Hepatocyte (in vitro differentiated cells): ENCODE measurements at regions not wholly inside any gene's neighbourhood (a gene's known extent, or its start where the extent isn't known, plus 50 kb on each side); places are given as distances from the start of the nearest gene placed in this dataset.

Experiments
- DNase-seq: peaks from one replicate; pipeline ENCODE4 v3.0.0-alpha.2; 2016; ENCODE audit warnings: low spot score
- H2AFZ ChIP-seq: fragments of 200-600 bp; sonication (generic); 2 replicates; pipeline ENCODE4 v1.6.0; 2016; ENCODE audit warnings: antibody characterized with exemption, mild to moderate bottlenecking
- H3K27ac ChIP-seq: fragments of 200-600 bp; sonication (generic); 2 replicates; pipeline ENCODE4 v1.5.1; 2016; ENCODE audit warnings: mild to moderate bottlenecking
- H3K27me3 ChIP-seq: fragments of 200-600 bp; sonication (generic); 2 replicates; pipeline ENCODE4 v1.6.1; 2016
- H3K36me3 ChIP-seq: fragments of 200-600 bp; sonication (generic); replicated peaks from 2 replicates; pipeline ENCODE4 v1.5.1; 2016; ENCODE audit warnings: low read depth; ENCODE audit not compliant: insufficient read depth
- H3K4me1 ChIP-seq: fragments of 200-600 bp; sonication (generic); 2 replicates; pipeline ENCODE4 v1.5.1; 2016; ENCODE audit warnings: mild to moderate bottlenecking, moderate library complexity; ENCODE audit not compliant: insufficient read depth
- H3K4me2 ChIP-seq: fragments of 200-600 bp; sonication (generic); 2 replicates; pipeline ENCODE4 v1.6.0; 2016
- H3K4me3 ChIP-seq: fragments of 200-600 bp; sonication (generic); 2 replicates; pipeline ENCODE4 v1.5.1; 2016; ENCODE audit warnings: mild to moderate bottlenecking
- H3K79me2 ChIP-seq: fragments of 200-600 bp; sonication (generic); 2 replicates; pipeline ENCODE4 v1.6.0; 2017; ENCODE audit warnings: mild to moderate bottlenecking
- H3K9me2 ChIP-seq: fragments of 200-600 bp; sonication (generic); replicated peaks from 2 replicates; pipeline ENCODE4 v1.6.0; 2017; ENCODE audit warnings: mild to moderate bottlenecking; ENCODE audit not compliant: insufficient read depth
- H3K9me3 ChIP-seq: fragments of 200-600 bp; sonication (generic); 2 replicates; pipeline ENCODE4 v1.5.1; 2016; ENCODE audit warnings: low read depth, mild to moderate bottlenecking
- H4K20me1 ChIP-seq: fragments of 200-600 bp; sonication (generic); 2 replicates; pipeline ENCODE4 v1.6.0; 2016; ENCODE audit warnings: mild to moderate bottlenecking; ENCODE audit not compliant: insufficient read depth, poor library complexity, severe bottlenecking
- CTCF ChIP-seq: fragments of 200-600 bp; sonication (generic); IDR thresholded peaks from 2 replicates; pipeline ENCODE4 v1.5.1; 2016; ENCODE audit warnings: antibody characterized with exemption, mild to moderate bottlenecking; ENCODE audit not compliant: poor library complexity
- EZH2 ChIP-seq: fragments of 200-600 bp; sonication (generic); IDR thresholded peaks from 2 replicates; pipeline ENCODE4 v1.6.1; 2016; ENCODE audit warnings: antibody characterized with exemption, mild to moderate bottlenecking, borderline replicate concordance
- EZH2phosphoT487 ChIP-seq: fragments of 200-600 bp; sonication (generic); IDR thresholded peaks from one replicate; pipeline ENCODE4 v1.6.1; 2018; ENCODE audit warnings: antibody characterized with exemption, mild to moderate bottlenecking, low read depth, moderate library complexity; ENCODE audit not compliant: unreplicated experiment, severe bottlenecking
- WGBS: methylation state at CpG from one replicate; pipeline ENCODE4 v1.1.6; 2016; ENCODE audit warnings: low lambda C conversion rate; ENCODE audit errors: missing lambda C conversion rate; 5-methylcytosine and 5-hydroxymethylcytosine counted together

GRCh38 chr2:163347982-163348856 is 387.6 kb downstream of the FIGN start:
- TF ChIP-seq EZH2, result no peak
- peak; percentile 5 for TF ChIP-seq CTCF
- TF ChIP-seq EZH2phosphoT487, result no peak
- peak; percentile 91 for DNase-seq
- Histone ChIP-seq H3K4me3 (peak overlapping the region; percentile 21), H4K20me1 (no peaks in the 10 kb centered on the region), H3K4me2 (peak overlapping the region; percentile 87), H2AFZ (peak overlapping the region; percentile 61), H3K79me2 (no peaks in the 10 kb centered on the region), H3K9me2 (no peaks in the 10 kb centered on the region), H3K9me3 (no peaks in the 10 kb centered on the region), H3K27me3 (no peaks in the 10 kb centered on the region), H3K36me3 (no peaks in the 10 kb centered on the region), H3K4me1 (peaks cover 22% of the 10 kb centered on the region), H3K27ac (peak overlapping the region; percentile 92)
- WGBS, result 4% methylated on average over 46 of the region's 46 CpGs

GRCh38 chr2:163345795-163346573 is 389.8 kb downstream of the FIGN start:
- peak; percentile 77 for DNase-seq
- 8% methylated on average over 6 of the region's 6 CpGs for WGBS
- Histone ChIP-seq H3K4me3 (no peak overlapping the region), H3K36me3 (no peaks in the 10 kb centered on the region), H3K4me1 (peaks cover 22% of the 10 kb centered on the region), H2AFZ (no peak overlapping the region), H3K27me3 (no peaks in the 10 kb centered on the region), H3K9me2 (no peaks in the 10 kb centered on the region), H3K4me2 (no peak overlapping the region), H4K20me1 (no peaks in the 10 kb centered on the region), H3K9me3 (no peaks in the 10 kb centered on the region), H3K79me2 (no peaks in the 10 kb centered on the region), H3K27ac (no peak overlapping the region)
- TF ChIP-seq CTCF (peak; percentile 86), EZH2phosphoT487 (no peak), EZH2 (no peak)

GRCh38 chr2:163343316-163343715 is 392.5 kb downstream of the FIGN start:
- Histone ChIP-seq H4K20me1 (no peaks in the 10 kb centered on the region), H3K9me2 (no peaks in the 10 kb centered on the region), H3K4me2 (no peak overlapping the region), H3K4me1 (peaks cover 9% of the 10 kb centered on the region), H3K27me3 (no peaks in the 10 kb centered on the region), H3K36me3 (no peaks in the 10 kb centered on the region), H3K4me3 (no peak overlapping the region), H3K79me2 (no peaks in the 10 kb centered on the region), H2AFZ (no peak overlapping the region), H3K9me3 (no peaks in the 10 kb centered on the region), H3K27ac (no peak overlapping the region)
- no peak for DNase-seq
- WGBS, result 93% methylated on average over 7 of the region's 7 CpGs
- TF ChIP-seq CTCF (no peak), EZH2 (no peak), EZH2phosphoT487 (no peak)
